Mesenchymal stem cell (in vitro differentiated cells and primary cell): ENCODE measurements at regions not wholly inside any gene's neighbourhood (a gene's known extent, or its start where the extent isn't known, plus 50 kb on each side); places are given as distances from the start of the nearest gene placed in this dataset.
"Not testable (repeated sequence)": the region's sequence is repeated elsewhere in the genome, so short reads cannot be mapped to it uniquely, and the experiment has no call there.

Experiments used
- DNase-seq: peaks from one replicate; pipeline ENCODE4 v3.0.0-alpha.2; 2013
- H2AFZ ChIP-seq: one replicate; pipeline ENCODE4 v1.6.1; 2013; ENCODE audit warnings: low read depth, mild to moderate bottlenecking, control low read depth, inconsistent platforms, low read length, moderate library complexity
- H2AK5ac ChIP-seq: 2 replicates; pipeline ENCODE4 v1.6.1; 2013; ENCODE audit warnings: low read length, moderate library complexity, mild to moderate bottlenecking, inconsistent platforms; ENCODE audit not compliant: severe bottlenecking
- H2BK120ac ChIP-seq: one replicate; pipeline ENCODE4 v1.6.1; 2013; ENCODE audit warnings: low read depth, mild to moderate bottlenecking, inconsistent platforms, low read length, moderate library complexity
- H2BK12ac ChIP-seq, 2 experiments: one replicate each; pipeline ENCODE4 v1.6.1; 2013; ENCODE audit warnings: inconsistent platforms in 2 of 2, low read length in 2 of 2, mild to moderate bottlenecking in 2 of 2, moderate library complexity in 2 of 2, control low read depth in 1 of 2
- H2BK15ac ChIP-seq: one replicate; pipeline ENCODE4 v1.6.1; 2013; ENCODE audit warnings: mild to moderate bottlenecking, low read depth, inconsistent platforms; ENCODE audit not compliant: poor library complexity, severe bottlenecking
- H2BK5ac ChIP-seq: 2 replicates; pipeline ENCODE4 v1.6.1; 2013; ENCODE audit warnings: low read depth, mild to moderate bottlenecking, low read length, control low read depth, inconsistent platforms; ENCODE audit not compliant: poor library complexity, severe bottlenecking
- H3K14ac ChIP-seq, 2 experiments: one replicate each; pipeline ENCODE4 v1.6.1; 2013; ENCODE audit warnings: inconsistent platforms in 2 of 2, low read length in 2 of 2, control low read depth in 1 of 2, mild to moderate bottlenecking in 1 of 2, moderate library complexity in 1 of 2
- H3K18ac ChIP-seq, 2 experiments: one replicate each; pipeline ENCODE4 v1.6.1; 2013; ENCODE audit warnings: inconsistent platforms in 2 of 2, low read length in 2 of 2, control low read depth in 1 of 2, low read depth in 1 of 2, mild to moderate bottlenecking in 1 of 2
- H3K23ac ChIP-seq, 2 experiments: one replicate each; pipeline ENCODE4 v1.6.1; 2013; ENCODE audit warnings: inconsistent platforms in 2 of 2, low read length in 2 of 2, mild to moderate bottlenecking in 2 of 2, moderate library complexity in 2 of 2, control low read depth in 1 of 2
- H3K27ac ChIP-seq: 2 replicates; pipeline ENCODE4 v1.5.1; 2013; ENCODE audit warnings: mild to moderate bottlenecking, moderate library complexity, low read length, control low read depth, inconsistent platforms; ENCODE audit not compliant: poor library complexity, severe bottlenecking
- H3K27me3 ChIP-seq, 2 experiments: 2 replicates each; pipeline versions ENCODE4 v1.6.1 to v1.7.0; 2013; ENCODE audit warnings: low read length in 2 of 2, mild to moderate bottlenecking in 2 of 2, moderate library complexity in 2 of 2, control low read depth in 1 of 2, inconsistent platforms in 1 of 2; ENCODE audit not compliant: control insufficient read depth in 1 of 2, insufficient read depth in 1 of 2
- H3K36me3 ChIP-seq, 2 experiments: 2 replicates each; pipeline versions ENCODE4 v1.6.1 to v1.7.0; 2013; ENCODE audit warnings: low read length in 2 of 2, control low read depth in 1 of 2, inconsistent platforms in 1 of 2, low read depth in 1 of 2, mild to moderate bottlenecking in 1 of 2; ENCODE audit not compliant: insufficient read depth in 2 of 2, control insufficient read depth in 1 of 2
- H3K4ac ChIP-seq, 2 experiments: one replicate each; pipeline ENCODE4 v1.6.1; 2013; ENCODE audit warnings: inconsistent platforms in 2 of 2, low read length in 2 of 2, mild to moderate bottlenecking in 2 of 2, moderate library complexity in 2 of 2, control low read depth in 1 of 2, low read depth in 1 of 2
- H3K4me1 ChIP-seq: 2 replicates; pipeline ENCODE4 v1.6.1; 2013; ENCODE audit warnings: low read depth, low read length, control low read depth; ENCODE audit not compliant: control insufficient read depth, insufficient read depth
- H3K4me2 ChIP-seq: 2 replicates; pipeline ENCODE4 v1.6.1; 2013; ENCODE audit warnings: low read length, mild to moderate bottlenecking, inconsistent platforms; ENCODE audit not compliant: poor library complexity, severe bottlenecking
- H3K4me3 ChIP-seq, 2 experiments: 2 replicates each; pipeline versions ENCODE4 v1.5.1 to v1.7.0; 2013; ENCODE audit warnings: low read length in 2 of 2, mild to moderate bottlenecking in 2 of 2, control low read depth in 1 of 2, low read depth in 1 of 2; ENCODE audit not compliant: insufficient read depth in 1 of 2
- H3K79me1 ChIP-seq: replicated peaks from 2 replicates; pipeline ENCODE4 v1.6.1; 2013; ENCODE audit warnings: mild to moderate bottlenecking, control low read depth, low read length, inconsistent platforms; ENCODE audit not compliant: poor library complexity, severe bottlenecking
- H3K9ac ChIP-seq: 2 replicates; pipeline ENCODE4 v1.7.0; 2013; ENCODE audit warnings: mild to moderate bottlenecking, low read length, moderate library complexity
- H3K9me3 ChIP-seq: 2 replicates; pipeline ENCODE4 v1.7.0; 2013; ENCODE audit warnings: mild to moderate bottlenecking, low read length; ENCODE audit not compliant: control insufficient read depth
- H4K8ac ChIP-seq: one replicate; pipeline ENCODE4 v1.6.1; 2013; ENCODE audit warnings: inconsistent platforms, mild to moderate bottlenecking, low read length, moderate library complexity
- H4K91ac ChIP-seq: one replicate; pipeline ENCODE4 v1.6.1; 2013; ENCODE audit warnings: mild to moderate bottlenecking, low read length, inconsistent platforms
- WGBS: methylation state at CpG from one replicate; pipeline ENCODE4 v1.1.7; 2013; ENCODE audit warnings: mixed read lengths; 5-methylcytosine and 5-hydroxymethylcytosine counted together

DNA sequence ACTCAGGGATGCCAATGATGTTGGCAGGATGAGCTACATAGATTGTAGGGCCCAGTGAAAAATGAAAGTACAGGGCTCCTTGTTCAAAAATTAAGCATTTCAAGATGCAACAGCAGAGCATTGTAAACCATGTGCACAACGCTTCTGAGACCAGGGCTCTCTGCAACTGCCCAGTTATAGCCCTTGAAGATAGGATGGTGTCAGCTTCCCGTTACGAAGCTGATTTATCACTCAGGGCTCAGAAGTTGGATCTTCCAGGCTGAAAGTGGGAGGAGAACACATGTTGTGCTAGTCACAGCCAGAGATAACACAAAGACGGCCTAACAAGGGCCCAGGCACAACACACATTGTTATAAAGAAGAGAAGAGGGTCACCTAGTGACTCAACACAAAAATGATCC is 466.7 kb downstream of the TUBA3C start:
- Histone ChIP-seq H3K4me1 (no peaks in the 10 kb centered on the region), H2BK12ac (no peak overlapping the region), H2BK120ac (no peak overlapping the region), H3K18ac (no peak overlapping the region), H3K9ac (no peak overlapping the region), H2AFZ (no peak overlapping the region), H3K9me3 (no peaks in the 10 kb centered on the region), H3K23ac (no peak overlapping the region), H3K27ac (no peak overlapping the region), H4K91ac (no peak overlapping the region), H3K79me1 (no peaks in the 10 kb centered on the region), H3K27me3 (no peaks in the 10 kb centered on the region), H2AK5ac (no peak overlapping the region), H4K8ac (no peak overlapping the region), H3K4me2 (no peak overlapping the region), H2BK15ac (no peak overlapping the region), H2BK5ac (no peak overlapping the region), H3K4me3 (no peak overlapping the region), H3K36me3 (no peaks in the 10 kb centered on the region), H3K14ac (no peak overlapping the region), H3K4ac (no peak overlapping the region)
- 67% methylated on average over 3 of the region's 4 CpGs for WGBS
- DNase-seq, result no peak

DNA sequence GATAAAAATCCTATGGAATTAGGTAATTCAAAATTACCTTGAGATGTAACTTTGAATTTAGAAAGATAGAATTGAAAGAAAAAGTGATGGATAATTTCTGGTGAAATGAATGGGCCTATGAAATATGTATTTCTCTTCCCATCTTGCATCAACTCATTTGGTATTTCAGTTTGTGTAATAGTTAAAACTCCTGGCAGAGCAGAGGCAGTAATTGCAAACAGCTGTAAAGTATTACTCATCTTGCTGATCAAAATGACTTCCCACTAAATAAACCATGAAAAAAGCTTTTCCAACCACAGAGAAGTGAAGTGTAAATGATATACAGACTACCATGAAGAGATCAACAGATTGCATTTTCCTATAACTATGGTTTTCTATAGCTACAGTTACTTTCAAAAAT is 471.0 kb downstream of the TUBA3C start:
- not testable (repeated sequence) for H2BK120ac ChIP-seq, H2BK12ac ChIP-seq, H3K9ac ChIP-seq, H2BK15ac ChIP-seq, H2AK5ac ChIP-seq, H4K91ac ChIP-seq, H3K4me2 ChIP-seq, H3K14ac ChIP-seq, H3K4me1 ChIP-seq, H3K79me1 ChIP-seq, H3K4me3 ChIP-seq, H4K8ac ChIP-seq, H2AFZ ChIP-seq, H3K9me3 ChIP-seq, H3K27me3 ChIP-seq, H3K4ac ChIP-seq, H3K18ac ChIP-seq, H3K23ac ChIP-seq, H3K27ac ChIP-seq, H2BK5ac ChIP-seq, DNase-seq, H3K36me3 ChIP-seq

DNA sequence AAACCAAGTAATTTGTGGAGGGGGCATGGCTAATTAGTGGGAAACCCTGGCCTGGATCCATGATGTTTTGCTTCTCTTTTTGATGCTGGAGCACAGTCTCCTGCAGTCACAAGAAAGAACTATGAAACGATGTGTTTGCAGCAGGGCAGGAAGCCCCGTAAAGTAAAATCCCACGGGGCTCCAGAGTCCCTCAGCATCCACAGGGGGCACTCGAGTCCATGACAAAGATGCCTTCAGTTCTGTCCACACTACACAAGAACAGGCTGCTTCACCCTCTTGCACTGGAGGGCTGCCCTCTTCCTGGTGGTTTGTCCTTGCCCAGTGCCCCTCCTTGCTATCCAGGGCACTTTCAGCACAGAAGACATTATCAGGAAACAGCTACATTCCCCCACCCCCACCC is 475.1 kb downstream of the TUBA3C start:
- not testable (repeated sequence) for H3K4ac ChIP-seq, H2BK12ac ChIP-seq, H3K4me2 ChIP-seq, H3K79me1 ChIP-seq, H3K36me3 ChIP-seq, H2BK5ac ChIP-seq, H3K9ac ChIP-seq, H3K27ac ChIP-seq, H3K23ac ChIP-seq, DNase-seq, H2BK120ac ChIP-seq, H3K4me3 ChIP-seq, H3K9me3 ChIP-seq, H2BK15ac ChIP-seq, H4K8ac ChIP-seq, H3K27me3 ChIP-seq, H2AK5ac ChIP-seq, H3K4me1 ChIP-seq, H2AFZ ChIP-seq, H4K91ac ChIP-seq, H3K18ac ChIP-seq, H3K14ac ChIP-seq
- WGBS, result 54% methylated on average over 4 of the region's 4 CpGs

DNA sequence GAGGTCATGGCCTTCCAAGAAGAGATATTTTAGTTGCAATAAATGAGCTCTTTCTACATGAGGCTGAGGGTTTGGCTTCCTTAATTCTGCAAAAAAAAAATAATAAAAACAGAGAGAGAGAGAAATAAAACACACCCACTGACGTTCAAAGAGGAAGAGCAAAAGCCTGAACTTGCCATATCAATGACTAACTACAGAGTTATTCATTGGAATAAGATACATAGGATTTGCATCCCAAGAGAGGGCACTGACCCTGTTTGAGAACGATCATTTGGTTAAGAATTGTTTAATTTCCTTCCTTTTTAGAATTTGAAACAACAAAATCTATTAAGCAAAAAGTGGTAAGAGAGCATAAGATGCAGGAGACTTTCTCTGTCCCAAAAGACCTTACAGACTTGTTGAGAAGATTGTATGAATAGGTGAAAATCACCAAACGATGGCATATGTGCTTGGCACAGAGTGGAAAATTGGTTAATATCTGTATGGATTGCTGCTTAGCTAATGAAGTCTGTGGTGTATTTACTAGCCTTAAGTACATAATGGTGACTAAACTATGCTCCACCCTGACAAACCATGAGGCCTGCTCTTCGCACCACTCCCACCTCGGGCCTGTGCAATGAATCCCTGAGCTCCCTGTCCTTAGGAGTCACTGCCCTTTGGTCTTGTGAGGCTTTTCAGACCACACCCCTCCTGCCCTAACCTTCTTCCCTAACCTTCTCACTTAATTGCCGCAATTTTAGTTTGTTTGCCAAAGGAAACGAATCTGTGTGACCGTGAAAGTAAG is 479.0 kb downstream of the TUBA3C start:
- not testable (repeated sequence) for H3K27ac ChIP-seq, H3K23ac ChIP-seq, H3K27me3 ChIP-seq, H3K4ac ChIP-seq, H3K79me1 ChIP-seq, H3K9me3 ChIP-seq, H2BK12ac ChIP-seq, H2BK5ac ChIP-seq, H2AFZ ChIP-seq, H3K4me3 ChIP-seq, H3K14ac ChIP-seq, H3K4me1 ChIP-seq, H2AK5ac ChIP-seq, H4K91ac ChIP-seq, H2BK120ac ChIP-seq, H3K4me2 ChIP-seq, H3K9ac ChIP-seq, H2BK15ac ChIP-seq, H3K36me3 ChIP-seq, H3K18ac ChIP-seq, DNase-seq, H4K8ac ChIP-seq
- 71% methylated on average over 6 of the region's 8 CpGs for WGBS
